Neural cell (in vitro differentiated cells): ENCODE measurements at regions not wholly inside any gene's neighbourhood (a gene's known extent, or its start where the extent isn't known, plus 50 kb on each side); places are given as distances from the start of the nearest gene placed in this dataset.

Source experiments
- H2AFZ ChIP-seq: fragments of 200-600, 300-800 bp; sonication (generic), shearing (Covaris generic); 2 replicates; pipeline ENCODE4 v1.6.0; 2014; ENCODE audit warnings: low read depth, mild to moderate bottlenecking, antibody characterized with exemption, low read length, moderate library complexity
- H3F3A ChIP-seq: fragments of 200-600 bp; shearing (Covaris generic); 2 replicates; pipeline ENCODE4 v1.6.1; 2016; ENCODE audit warnings: mild to moderate bottlenecking, moderate library complexity, mixed read lengths, antibody characterized with exemption, low read length; ENCODE audit not compliant: insufficient read depth, poor library complexity, severe bottlenecking
- H3K27ac ChIP-seq: fragments of 200-600, 300-800 bp; sonication (generic), shearing (Covaris generic); 2 replicates; pipeline ENCODE4 v1.5.1; 2014; ENCODE audit warnings: mild to moderate bottlenecking, low read length, moderate library complexity
- H3K27me3 ChIP-seq: fragments of 300-800, 200-600 bp; sonication (generic), shearing (Covaris generic); 2 replicates; pipeline ENCODE4 v1.6.0; 2014; ENCODE audit warnings: mild to moderate bottlenecking, low read depth, low read length, moderate library complexity; ENCODE audit not compliant: insufficient read depth
- H3K36me3 ChIP-seq: fragments of 300-800, 200-600 bp; sonication (generic), shearing (Covaris generic); 2 replicates; pipeline ENCODE4 v1.5.1; 2014; ENCODE audit warnings: mild to moderate bottlenecking, antibody characterized with exemption, low read length, moderate library complexity; ENCODE audit not compliant: insufficient read depth
- H3K4me2 ChIP-seq: fragments of 300-800, 200-600 bp; sonication (generic), shearing (Covaris generic); 2 replicates; pipeline ENCODE4 v1.6.0; 2014; ENCODE audit warnings: mild to moderate bottlenecking, low read length
- H3K4me3 ChIP-seq: fragments of 300-800, 200-600 bp; sonication (generic), shearing (Covaris generic); 2 replicates; pipeline ENCODE4 v1.5.1; 2014; ENCODE audit warnings: mild to moderate bottlenecking, low read length, moderate library complexity
- H3K79me2 ChIP-seq: fragments of 200-600 bp; shearing (Covaris generic); replicated peaks from 2 replicates; pipeline ENCODE4 v1.6.0; 2014; ENCODE audit warnings: mild to moderate bottlenecking, low read length, moderate library complexity; ENCODE audit not compliant: insufficient read depth
- H3K9ac ChIP-seq: fragments of 300-800, 200-600 bp; sonication (generic), shearing (Covaris generic); 2 replicates; pipeline ENCODE4 v1.6.1; 2016; ENCODE audit warnings: mild to moderate bottlenecking, low read length, mixed read lengths
- H3K9me2 ChIP-seq: fragments of 200-600 bp; shearing (Covaris generic); 2 replicates; pipeline ENCODE4 v1.6.1; 2016; ENCODE audit warnings: mild to moderate bottlenecking, low read length, mixed read lengths; ENCODE audit not compliant: insufficient read depth
- H3K9me3 ChIP-seq: fragments of 200-600, 300-800 bp; sonication (generic), shearing (Covaris generic); 2 replicates; pipeline ENCODE4 v1.6.1; 2016; ENCODE audit warnings: mild to moderate bottlenecking, mixed run types, low read length, moderate library complexity, mixed read lengths
- H4K20me1 ChIP-seq: fragments of 200-600 bp; shearing (Covaris generic); 2 replicates; pipeline ENCODE4 v1.6.1; 2016; ENCODE audit warnings: mild to moderate bottlenecking, mixed run types; ENCODE audit not compliant: insufficient read depth
- CTCF ChIP-seq: fragments of 450-650 bp; IDR thresholded peaks from 2 replicates; pipeline ENCODE4 v1.5.1; 2014; ENCODE audit warnings: antibody characterized with exemption, mild to moderate bottlenecking, moderate library complexity; ENCODE audit not compliant: poor library complexity, severe bottlenecking
- EP300 ChIP-seq: fragments of 450-650 bp; conservative IDR thresholded peaks from 2 replicates; pipeline ENCODE4 v1.6.1; 2014; ENCODE audit warnings: antibody characterized with exemption, mild to moderate bottlenecking, moderate library complexity; ENCODE audit not compliant: poor library complexity, severe bottlenecking
- EZH2 ChIP-seq: fragments of 200-600, 300-800 bp; shearing (Covaris generic), sonication (generic); IDR thresholded peaks from 2 replicates; pipeline ENCODE4 v1.6.1; 2014; ENCODE audit warnings: antibody characterized with exemption, low read length, borderline replicate concordance, mild to moderate bottlenecking; ENCODE audit not compliant: insufficient read depth, poor library complexity, severe bottlenecking
- MXI1 ChIP-seq: fragments of 450-650 bp; conservative IDR thresholded peaks from 2 replicates; pipeline ENCODE4 v1.6.1; 2014; ENCODE audit warnings: antibody characterized with exemption, mild to moderate bottlenecking; ENCODE audit not compliant: poor library complexity, severe bottlenecking
- POLR2AphosphoS5 ChIP-seq: IDR thresholded peaks from 2 replicates; pipeline ENCODE4 v1.6.1; 2012
- RAD21 ChIP-seq: fragments of 450-650 bp; conservative IDR thresholded peaks from 2 replicates; pipeline ENCODE4 v1.6.1; 2014; ENCODE audit warnings: antibody characterized with exemption, mild to moderate bottlenecking, moderate library complexity
- REST ChIP-seq: IDR thresholded peaks from 2 replicates; pipeline ENCODE4 v1.6.1; 2012; ENCODE audit warnings: borderline replicate concordance
- TAF1 ChIP-seq: IDR thresholded peaks from 2 replicates; pipeline ENCODE4 v1.6.1; 2012; ENCODE audit warnings: low read depth

- no peaks in the 10 kb centered on the region for H3K27me3 ChIP-seq
These were observed 270.7 kb downstream of the ALG10 start for GRCh38 chr12:34292736-34293625.

DNA sequence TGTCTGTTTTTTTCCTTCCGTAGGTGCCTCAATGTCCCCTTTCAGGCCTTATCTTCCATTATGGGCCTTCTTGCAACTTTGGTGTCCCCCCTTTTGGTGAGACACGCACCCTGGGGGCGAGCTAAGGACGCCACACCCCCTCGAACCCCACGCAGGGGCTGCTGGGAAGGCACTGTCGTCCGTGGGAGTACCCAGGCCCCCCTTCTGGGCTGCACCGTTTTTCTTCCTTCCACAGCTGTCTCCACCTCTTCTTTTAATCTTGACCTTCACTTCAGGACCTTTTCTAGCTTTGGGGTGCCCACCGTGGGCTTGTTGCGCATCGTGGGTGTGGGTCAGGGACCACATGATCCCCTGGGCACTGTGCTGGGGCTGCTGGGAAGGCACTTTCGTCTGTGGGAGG, 271.8 kb downstream of the ALG10 start:
- no peaks in the 10 kb centered on the region for H3K36me3 ChIP-seq
- H3K9me3 ChIP-seq = peaks cover 28% of the 10 kb centered on the region
- H3K9me2 ChIP-seq = no peaks in the 10 kb centered on the region
- no peak overlapping the region for H3K4me2 ChIP-seq
- H3K79me2 ChIP-seq = no peaks in the 10 kb centered on the region
- no peak overlapping the region for H3K27ac ChIP-seq
- H3F3A ChIP-seq = no peaks in the 10 kb centered on the region
- no peaks in the 10 kb centered on the region for H3K27me3 ChIP-seq
- H3K4me3 ChIP-seq = no peak overlapping the region
- no peak overlapping the region for H2AFZ ChIP-seq
- H4K20me1 ChIP-seq = no peaks in the 10 kb centered on the region
- H3K9ac ChIP-seq = no peak overlapping the region
- no peak for TF ChIP-seq MXI1
- no peak for TF ChIP-seq TAF1
- no peak for TF ChIP-seq RAD21
- TF ChIP-seq POLR2AphosphoS5 = no peak
- TF ChIP-seq EP300 = no peak
- no peak for TF ChIP-seq CTCF

More at GRCh38 chr12:34292736-34293625, 270.7 kb downstream of the ALG10 start:
- H3F3A ChIP-seq = no peaks in the 10 kb centered on the region
- H3K9ac ChIP-seq = no peak overlapping the region
- H3K79me2 ChIP-seq = no peaks in the 10 kb centered on the region
- no peak overlapping the region for H3K4me2 ChIP-seq
- no peaks in the 10 kb centered on the region for H4K20me1 ChIP-seq
- H2AFZ ChIP-seq = no peak overlapping the region
- H3K27ac ChIP-seq = no peak overlapping the region
- H3K9me3 ChIP-seq = peaks cover 28% of the 10 kb centered on the region
- no peak for TF ChIP-seq RAD21
- TF ChIP-seq EZH2 = no peak
- TF ChIP-seq TAF1 = no peak
- no peak for TF ChIP-seq CTCF
- no peak for TF ChIP-seq EP300
- no peak for TF ChIP-seq REST
- no peak overlapping the region for H3K4me3 ChIP-seq
- no peaks in the 10 kb centered on the region for H3K9me2 ChIP-seq
- no peaks in the 10 kb centered on the region for H3K36me3 ChIP-seq
